GOT3 (cell line): ENCODE measurements at regions not wholly inside any gene's neighbourhood (a gene's known extent, or its start where the extent isn't known, plus 50 kb on each side); places are given as distances from the start of the nearest gene placed in this dataset.
"Not testable (repeated sequence)": the region's sequence is repeated elsewhere in the genome, so short reads cannot be mapped to it uniquely, and the experiment has no call there.

Experiments
- DNase-seq: peaks from one replicate; lab custom pipeline; 2025; ENCODE audit warnings: mixed read lengths; lab: John Stamatoyannopoulos, UW

DNA sequence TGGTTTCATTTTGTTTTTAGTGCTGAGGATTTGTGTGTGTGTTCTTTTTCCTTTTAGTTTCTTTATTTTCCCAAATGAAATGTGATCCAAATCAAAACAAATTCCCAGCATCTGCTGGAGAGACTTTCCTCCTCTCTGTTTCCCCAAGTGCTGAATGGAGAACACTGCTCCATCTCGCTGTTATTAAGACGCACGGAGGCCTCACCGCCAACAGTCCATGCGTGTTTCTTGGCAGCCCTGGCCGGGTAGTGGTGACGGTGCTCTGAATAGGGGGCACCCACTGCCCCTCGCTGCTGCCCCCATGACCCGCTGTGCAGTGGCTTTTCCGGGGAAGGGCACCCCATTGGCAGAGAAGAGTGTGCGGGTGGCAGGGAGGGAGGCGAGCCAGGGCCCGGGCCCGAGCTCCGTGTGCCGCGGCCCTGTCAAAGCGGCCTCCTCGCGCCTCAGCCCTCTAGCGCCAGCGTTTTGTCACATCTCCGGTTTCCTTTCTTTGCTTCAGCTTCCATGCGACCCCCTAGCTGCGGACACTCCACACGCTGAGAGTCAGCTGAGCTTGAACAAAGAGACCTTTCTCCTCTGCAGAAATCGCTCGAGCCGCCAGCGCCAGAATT lies 473.7 kb upstream of the SALL3 start:
- DNase-seq: no peak

DNA sequence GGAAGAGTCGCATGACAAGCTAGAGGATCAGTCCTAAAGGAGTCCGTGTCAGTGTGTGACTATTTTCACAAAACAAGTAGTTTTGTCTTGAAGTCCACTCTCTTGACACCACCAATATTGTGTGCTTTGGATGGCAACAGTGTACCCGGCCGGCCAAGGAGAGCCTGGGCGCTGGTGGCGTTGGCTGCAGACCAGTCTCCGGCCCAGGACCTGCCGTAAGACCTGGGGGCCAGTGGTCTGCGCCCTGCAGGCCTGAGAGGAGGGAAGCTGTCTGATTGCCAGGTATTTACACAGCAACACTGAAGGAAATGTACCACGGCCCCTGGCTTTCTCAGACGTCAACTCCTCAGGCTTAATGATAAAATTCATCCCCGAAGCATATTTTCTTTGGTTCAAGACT lies 472.4 kb upstream of the SALL3 start:
- no peak for DNase-seq

DNA sequence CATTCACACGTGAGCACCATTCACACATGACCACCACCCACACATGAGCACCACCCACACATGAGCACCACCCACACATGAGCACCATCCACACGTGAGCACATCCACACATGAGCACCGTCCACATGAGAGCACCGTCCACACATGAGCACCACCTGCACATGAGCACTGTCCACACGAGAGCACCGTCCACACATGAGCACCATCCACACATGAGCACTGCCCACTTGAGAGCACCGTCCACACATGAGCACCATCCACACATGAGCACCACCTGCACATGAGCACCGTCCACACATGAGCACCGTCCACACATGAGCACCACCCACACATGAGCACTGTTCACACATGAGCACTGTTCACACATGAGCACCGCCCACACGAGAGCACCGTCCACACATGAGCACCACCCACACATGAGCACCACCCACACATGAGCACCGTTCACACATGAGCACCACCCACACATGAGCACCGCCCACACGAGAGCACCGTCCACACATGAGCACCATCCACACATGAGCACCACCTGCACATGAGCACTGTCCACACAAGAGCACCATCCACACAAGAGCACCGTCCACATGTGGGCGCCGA lies 471.3 kb upstream of the SALL3 start:
- DNase-seq: not testable (repeated sequence)

DNA sequence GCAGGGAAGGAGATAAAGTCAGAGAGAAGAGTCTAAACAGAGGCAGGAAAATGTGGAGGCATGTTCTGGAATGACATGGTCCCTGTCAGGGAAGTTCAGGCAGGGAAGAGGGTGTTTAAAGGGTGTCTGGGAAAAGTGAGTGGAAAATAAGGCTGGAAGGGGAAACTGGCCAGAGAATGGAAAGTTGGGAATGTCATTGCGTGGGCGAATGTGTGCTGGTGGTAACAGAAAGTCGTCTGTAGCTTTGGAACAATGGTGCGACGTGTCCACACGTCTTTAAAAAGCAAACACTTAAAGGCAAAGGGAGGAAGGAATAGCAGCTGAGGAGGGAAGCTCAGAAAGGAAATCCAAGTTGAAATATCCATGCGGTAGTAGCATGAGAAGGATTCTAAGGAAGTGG lies 469.5 kb upstream of the SALL3 start:
- no peak for DNase-seq

DNA sequence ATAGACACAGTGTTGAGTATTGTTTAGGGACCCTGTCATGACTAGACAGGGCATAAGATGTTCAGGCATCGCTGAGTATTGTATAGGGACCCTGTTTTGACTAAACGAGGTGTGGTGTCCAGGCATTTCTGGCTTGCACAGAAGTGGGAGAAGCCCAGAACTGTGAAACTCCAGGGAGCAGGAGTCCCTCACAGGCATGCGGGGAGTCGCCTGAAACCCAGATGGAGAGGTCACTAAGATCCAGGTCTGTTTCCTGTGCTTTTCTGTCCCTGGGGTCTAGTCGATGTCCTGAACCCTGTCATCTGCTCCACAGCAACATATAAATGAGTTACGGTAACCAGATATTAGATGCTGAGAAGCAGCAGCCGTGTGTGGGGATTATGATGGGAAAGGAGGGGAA lies 469.0 kb upstream of the SALL3 start:
- no peak for DNase-seq

DNA sequence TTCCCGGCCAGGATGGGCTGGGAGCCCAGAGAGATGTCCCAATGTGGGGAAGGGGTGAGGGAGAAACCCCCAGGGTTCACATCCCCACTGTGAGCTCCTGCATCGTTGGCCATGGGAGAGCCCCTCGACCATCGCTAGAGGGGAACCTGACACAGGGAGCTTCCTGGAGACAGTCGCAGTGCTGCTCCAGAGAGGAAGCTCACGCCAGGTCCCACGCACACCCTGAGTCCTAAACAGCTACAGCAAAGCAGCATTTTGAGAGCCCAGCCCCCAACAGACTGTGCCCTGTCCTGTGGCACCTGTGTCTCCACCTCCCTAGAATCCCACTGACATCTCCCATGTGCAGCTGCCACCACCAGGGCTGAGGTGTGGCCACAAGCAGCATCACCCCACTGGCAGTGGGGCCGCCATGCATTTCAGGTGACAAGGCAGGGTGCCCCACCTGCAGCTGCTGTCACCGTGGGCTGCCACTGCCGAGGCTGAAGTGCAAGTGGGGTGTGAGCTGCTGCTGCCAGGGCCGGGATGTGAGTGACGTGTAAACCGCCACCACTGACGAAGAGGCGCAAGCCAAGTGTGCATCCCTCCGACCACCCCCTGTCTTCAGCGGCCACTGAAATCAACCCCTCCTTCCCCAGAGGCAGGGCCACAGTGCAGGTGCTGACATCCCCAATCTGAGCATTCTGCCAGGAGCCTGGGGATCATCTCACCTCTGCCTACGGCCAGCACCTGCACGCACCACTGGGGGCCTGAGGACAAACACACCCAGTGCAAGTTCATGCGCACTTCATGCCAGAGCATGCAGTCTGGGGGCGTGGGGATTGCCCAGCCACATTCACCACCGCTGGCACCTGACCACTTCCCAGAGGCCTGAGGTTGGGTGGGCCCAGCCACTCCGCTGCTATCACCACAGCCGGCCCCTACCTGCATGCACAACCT lies 467.7 kb upstream of the SALL3 start:
- no peak for DNase-seq

DNA sequence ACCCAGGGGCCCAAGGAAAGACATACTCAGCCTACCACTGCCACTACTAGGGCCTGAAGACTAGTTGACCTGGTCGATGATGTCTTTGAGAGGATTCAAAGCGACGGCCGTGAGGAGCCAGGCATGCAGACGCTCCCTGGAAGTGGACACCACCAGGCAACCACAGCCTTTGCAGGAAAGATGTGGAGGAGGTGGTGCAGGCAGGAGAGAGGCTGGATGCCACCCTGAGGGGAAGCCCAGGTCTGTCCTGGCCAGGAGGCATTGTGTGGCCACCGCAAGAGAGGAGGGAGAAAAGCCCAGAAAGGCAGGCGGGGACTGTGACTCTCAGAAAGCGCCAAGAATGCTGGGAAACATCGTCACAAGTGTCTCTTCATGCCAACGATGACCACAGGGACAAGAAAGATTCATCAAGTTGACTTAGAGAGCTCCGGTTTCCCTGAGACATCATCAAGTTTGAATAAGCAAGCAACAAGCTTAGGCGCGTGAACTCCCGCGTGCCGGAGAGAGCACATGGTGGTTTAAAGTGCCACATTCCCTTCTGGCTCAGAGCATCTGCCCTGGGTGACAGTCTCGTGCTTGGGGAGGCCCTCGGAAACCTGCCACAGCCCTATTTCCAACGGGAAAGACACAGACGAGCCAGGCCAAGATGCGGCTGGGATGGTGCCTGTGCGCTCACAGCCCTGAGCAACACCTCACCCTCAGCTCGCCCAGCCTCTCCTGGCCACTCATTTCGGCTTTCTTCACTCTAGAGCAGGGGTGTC lies 464.5 kb upstream of the SALL3 start:
- DNase-seq: no peak

DNA sequence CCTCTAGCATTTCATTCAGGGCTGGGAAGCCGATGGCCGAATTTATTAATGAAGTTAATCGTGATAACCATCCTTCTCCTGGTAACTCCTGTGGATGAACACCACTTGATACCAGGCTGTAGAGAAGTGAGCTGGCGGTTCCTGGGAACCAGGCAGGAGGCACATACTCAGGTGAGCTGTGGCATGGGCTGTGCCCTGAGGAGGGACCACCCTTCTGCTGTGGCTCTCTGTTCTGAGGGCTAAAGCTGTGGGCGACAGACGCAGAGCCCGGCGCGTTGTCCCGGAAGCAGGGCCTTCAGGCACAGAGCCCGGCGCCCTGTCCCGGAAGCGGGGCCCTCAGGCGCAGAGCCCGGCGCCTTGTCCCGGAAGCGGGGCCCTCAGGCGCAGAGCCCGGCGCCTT lies 462.3 kb upstream of the SALL3 start:
- DNase-seq: no peak

DNA sequence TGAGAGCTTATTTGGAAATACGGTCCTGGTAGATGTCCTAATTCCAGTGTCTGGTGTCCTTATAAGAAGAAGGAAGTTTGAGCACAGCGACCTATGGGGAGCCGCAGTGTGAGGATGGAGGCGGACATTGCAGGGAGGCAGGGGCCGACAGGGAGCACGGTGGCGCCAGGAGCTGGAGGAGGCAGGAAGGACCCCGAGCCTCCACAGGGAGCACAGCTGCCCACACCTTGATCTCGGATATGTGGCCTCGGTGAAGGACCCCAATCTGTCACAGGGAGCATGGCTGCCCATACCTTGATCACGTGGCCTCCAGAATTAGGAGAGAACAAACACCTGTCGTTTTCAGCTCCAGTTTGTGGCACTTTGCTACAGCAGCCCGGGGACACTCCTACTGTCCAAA lies 461.6 kb upstream of the SALL3 start:
- DNase-seq: no peak

DNA sequence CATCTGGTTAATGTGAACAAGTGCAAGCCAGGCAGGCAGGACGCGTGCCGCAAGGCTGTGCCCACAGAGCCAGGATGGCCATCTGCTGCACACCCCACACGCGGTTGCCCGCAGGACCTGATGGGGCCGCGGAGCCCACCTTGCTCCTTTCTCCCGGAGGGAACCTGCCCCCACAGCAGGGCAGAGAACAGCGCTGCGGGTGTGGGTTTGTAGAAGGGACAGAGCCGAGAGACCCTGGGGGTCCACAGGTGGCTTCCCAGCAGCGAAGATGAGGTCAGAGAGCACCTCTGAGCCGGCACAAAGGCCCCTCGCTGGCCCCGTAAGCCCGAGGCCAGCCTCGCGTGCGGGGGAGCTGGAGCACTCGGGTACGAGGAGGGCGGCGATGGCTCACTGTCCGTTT lies 460.8 kb upstream of the SALL3 start:
- no peak for DNase-seq

DNA sequence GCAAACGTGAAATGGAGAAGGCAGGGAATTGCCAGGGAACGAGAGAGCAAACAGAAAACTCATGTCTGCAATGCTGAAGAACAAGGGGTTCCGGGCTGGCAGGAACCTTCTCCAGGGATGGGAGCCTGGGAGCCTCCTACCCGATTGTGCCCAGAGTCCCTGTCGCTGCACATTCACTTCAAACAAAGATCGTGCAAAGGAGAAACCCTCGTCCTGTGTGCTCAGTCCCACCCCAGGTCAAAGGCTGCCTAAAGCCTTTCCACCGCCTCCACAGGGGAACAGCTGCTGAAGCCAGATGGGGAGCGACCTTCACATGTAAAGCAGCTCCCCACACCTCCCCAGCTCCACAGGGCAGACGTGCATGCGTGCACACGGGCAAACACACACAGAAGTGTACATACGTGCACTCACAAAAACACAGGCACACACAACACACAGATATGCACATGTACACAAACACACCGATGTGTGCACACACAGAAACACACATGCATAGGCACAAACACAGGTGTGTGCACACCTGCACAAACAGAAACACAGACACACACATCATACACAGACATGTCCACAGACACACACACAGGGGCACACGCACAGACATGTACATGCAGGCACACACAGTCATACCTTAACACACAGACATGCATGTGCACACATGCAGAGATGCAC lies 460.1 kb upstream of the SALL3 start:
- DNase-seq: no peak

DNA sequence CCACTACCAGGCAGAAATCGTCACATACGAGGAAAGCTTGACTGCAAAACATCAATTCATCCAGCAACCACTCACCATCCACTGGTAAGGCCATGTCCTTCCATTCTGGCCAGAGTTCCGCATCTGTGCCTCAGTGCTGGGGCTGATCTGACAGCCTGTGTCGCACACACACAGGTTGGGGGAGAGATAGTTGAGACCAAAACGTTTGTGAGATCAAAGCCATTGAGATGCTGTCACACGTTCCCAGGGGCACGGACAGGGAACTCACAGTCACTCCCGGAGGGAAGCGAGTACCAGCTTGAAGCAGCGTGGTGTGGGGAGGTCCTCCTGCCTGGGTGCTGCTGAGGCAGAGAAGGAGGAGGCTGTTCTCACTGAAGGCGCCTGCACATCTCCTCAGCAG lies 458.5 kb upstream of the SALL3 start:
- no peak for DNase-seq

DNA sequence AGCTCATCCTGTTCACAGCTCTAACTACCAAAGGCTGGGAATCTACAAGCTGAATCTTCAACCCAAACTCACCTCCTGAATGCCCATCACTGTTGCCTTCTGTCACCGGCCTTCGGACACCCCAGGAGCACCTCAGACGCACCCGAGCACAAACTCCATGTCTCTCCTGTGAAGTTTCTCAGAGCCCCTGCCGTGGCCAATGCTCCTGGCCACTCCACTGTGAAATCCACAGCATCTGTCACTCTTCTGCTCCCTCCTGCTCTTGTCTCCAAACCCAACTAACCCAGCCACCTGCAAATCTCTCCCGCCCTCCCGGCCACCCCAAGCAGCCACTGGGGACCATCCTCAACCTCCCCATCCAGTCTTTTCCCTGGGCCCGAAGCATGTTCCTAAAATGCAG lies 457.9 kb upstream of the SALL3 start:
- no peak for DNase-seq

DNA sequence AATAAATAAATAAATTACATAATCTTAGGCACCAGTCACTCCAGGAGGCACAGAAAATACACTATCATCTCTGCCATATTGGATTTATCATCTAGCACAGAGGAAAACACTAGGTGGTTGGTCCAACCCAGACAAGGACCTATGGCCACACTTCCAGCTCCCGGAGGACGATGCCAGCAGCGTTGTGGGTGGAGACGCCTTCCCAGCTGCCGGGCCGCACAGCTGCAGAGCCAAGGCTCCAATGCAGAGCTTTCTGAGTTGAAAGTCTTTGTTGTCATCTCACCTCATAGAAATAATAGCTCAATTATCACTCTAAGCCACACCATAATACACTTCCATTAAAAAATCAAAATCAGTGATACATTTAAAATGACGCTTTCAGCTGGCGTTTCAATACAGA lies 457.1 kb upstream of the SALL3 start:
- DNase-seq: no peak

DNA sequence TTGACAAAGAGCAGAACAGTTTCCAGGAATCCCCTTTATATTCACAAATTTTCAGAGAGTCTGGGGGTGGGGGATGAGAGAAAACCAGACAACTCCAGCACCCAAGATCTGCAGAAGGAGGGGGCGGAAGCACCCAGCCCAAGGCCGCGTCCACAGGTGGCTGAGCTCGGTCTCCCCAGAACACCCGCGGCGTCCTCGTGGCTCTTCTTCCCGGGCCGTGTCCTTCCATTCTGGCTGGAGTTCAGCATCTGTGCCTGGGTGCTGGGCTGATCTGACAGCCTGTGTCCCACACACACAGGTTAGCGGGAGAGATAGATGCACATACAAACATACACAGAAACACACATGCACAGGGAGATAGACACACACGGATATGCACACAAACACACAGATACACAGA lies 455.8 kb upstream of the SALL3 start:
- DNase-seq: no peak

DNA sequence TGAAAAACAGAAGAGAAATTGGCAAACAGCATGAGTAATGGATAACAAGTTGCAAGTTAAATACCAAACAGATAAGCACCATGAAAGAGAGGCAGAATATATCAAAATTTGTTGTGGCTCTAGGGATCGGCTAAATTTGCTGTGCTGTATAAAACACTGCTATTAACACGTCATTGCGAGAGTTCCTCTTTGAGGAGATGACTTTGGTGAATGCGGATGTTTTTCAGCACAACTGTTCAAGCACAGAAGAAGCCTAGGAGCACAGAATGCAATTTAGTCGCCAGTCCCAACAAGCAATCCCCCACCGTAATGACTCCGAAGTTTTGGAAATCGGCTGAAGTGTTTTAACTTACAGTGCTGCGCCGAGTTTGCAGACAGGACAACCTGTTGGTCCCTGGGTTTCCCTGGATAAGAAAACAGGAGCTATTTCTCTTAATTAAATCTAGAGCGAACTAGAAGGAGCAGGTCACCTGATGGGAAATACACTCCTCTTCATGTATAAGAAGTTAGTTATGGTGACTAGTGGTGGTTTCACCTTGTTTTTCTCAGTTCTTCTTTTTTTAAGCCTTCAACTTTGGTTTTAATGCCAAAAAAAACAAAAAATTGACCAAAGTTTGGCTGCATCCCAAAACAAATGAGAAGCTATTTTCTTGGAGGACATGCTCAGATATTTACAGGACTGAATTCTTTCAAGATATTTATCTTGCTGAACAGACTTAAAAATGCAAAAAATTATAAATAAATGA lies 454.1 kb upstream of the SALL3 start:
- DNase-seq: no peak

DNA sequence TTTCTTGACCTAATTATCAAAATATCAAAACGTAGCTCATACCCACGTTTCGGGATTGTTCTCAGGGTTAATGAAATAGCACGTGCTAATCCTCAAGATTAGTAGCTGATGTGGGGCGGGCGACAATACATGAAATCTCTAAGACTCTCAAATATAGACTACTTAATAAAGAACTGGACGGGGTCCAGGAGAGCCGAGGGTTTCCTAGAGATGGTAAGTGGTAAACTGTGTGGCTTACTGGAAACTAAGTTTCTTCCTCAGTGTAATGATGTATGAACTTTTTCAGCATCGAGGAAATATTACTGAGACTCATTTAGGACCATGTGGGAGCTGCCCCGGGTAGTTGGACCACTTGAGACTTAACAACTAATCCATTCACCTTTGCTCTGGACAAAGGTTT lies 453.3 kb upstream of the SALL3 start:
- DNase-seq: no peak

DNA sequence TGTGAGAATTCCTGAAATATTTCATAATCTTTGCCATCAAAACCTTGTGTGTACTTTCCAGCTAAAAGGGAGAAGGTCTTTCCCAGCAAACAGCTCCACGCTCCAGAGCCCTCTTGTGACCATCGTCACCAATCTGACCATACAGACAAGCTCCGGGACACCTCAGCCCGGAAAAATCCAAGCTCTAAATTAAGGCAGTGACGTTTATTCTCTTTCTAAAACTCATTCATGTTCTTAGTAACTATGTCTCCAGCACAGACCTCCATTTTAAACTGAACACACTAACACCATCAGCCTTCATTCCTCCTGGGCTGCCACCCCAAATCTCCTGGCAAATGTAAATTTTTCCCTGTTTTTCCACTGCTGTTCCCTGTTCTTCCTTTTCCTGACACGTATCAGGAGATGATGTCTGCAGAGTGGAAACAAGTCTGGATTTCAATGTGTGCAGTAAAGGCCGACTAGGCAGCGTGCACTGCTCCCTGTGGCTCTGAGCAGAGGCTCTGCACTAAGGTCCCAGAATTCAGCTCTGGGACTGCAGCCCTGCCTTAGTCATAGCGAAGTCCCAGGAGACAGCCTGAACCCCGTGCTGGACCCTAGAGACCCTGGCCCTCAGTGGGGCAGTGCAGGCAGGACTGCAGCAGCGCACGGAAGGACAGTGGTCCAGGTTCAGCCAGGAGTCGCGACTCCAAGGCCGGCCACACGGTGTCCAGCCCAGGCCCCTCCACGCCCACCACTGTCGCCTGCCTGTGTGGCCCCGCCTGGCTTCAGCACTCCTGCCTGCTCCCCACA lies 452.5 kb upstream of the SALL3 start:
- no peak for DNase-seq

DNA sequence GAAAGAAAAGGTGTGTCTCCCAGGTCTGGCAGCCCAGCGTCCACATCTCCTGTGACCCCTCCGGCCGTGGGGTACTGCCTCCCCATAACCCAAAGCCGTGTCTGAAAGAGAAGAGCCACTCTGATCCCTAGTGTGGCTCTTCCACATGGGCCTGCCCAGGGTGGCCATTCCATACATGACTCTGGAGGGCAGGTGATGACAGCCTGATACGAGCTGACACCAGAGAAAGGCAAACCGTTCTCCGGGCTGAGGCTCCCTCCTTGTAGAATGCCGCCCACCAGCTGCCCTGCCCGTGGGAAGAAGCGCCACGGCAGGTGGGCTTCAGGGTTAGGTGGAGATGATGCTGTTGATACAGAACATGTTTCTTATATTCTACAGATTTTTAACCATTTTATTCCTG lies 451.6 kb upstream of the SALL3 start:
- DNase-seq: no peak
